Left renal pelvis (tissue), 4 donors: ENCODE measurements at regions not wholly inside any gene's neighbourhood (a gene's known extent, or its start where the extent isn't known, plus 50 kb on each side); places are given as distances from the start of the nearest gene placed in this dataset.

ENCODE experiments used
- DNase-seq, 4 donors: peaks; one replicate each; pipeline ENCODE4 v3.0.0-alpha.2; 2013; ENCODE audit warnings: low read depth in 4 of 4, low spot score in 3 of 4

DNA sequence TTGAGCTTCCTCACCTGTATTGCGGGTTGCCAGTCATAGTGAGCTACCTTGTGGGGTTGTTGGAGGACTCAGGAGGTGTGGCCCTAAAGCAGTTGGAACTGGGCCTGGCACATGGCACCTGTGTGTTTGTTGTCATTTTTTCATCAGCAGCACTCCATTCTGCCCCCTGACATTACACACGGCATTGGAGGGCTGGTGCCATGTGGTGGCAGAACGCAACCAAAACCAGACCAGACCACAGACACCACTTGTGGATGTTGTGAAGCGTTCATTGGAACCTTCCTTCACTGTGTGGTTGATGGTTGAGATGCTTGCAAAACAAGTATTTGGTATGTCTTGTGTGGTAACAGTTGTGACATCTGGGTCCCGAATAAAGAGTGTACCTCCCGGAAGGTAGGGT lies 113.2 kb upstream of the ERCC6L2 start:
- DNase-seq, result no peak

DNA sequence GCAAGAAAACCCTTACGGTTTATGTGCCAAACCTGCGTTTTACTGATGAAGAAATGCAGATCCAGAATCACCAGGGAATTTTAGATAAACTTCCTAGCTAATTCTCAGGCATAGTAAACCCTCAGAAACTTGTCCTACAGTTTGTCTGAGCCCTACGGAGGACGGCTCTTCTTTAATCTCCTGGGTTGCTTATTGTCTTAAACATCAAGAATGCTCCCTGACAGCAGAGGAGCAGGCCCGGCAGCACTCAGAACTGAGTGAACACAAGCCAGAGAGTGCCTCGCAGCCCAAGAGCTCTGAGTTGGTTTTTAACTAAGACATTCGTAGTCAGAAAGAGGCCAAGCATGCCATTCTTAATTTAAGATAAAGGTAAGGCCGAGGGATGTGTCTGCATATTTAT lies 114.7 kb upstream of the ERCC6L2 start:
- DNase-seq, result no peak

DNA sequence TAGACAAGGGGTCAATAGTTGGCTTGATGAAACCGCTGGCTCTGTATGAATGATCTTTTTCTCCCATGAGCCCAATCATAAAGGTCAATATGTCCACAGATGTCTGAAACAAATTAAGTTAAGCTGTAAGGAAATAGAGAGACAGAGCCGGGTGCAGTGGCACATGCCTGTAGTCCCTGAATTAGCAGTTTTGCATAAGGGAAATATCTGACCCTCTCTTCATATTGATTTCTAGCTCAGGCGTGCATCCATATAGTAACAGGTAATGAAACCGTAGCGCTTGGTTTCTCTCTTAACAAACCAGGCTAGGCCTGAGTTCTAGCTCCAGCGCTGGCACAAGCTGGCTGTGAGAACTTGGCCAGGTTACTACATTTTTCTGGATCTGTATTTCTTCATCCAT lies 118.1 kb upstream of the ERCC6L2 start:
- no peak for DNase-seq

DNA sequence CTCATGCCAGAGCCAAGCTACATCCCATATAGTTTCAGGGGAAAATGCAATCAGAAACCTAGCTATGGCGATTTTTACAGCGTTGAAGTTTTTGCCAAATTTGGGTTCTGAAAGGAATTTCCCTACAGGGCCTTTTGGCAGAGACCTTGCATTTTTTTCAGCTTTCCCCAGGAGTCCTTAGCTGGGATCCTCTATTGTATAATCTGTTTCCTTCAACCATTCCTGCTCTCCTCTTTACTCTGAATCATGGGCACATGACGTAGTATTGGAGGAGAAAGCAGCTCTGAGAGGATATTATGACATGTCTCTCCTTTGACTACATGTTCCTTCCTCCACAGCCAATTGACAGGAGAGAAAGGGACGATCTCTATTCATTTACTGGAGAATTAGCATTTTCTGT lies 118.5 kb upstream of the ERCC6L2 start:
- no peak for DNase-seq

DNA sequence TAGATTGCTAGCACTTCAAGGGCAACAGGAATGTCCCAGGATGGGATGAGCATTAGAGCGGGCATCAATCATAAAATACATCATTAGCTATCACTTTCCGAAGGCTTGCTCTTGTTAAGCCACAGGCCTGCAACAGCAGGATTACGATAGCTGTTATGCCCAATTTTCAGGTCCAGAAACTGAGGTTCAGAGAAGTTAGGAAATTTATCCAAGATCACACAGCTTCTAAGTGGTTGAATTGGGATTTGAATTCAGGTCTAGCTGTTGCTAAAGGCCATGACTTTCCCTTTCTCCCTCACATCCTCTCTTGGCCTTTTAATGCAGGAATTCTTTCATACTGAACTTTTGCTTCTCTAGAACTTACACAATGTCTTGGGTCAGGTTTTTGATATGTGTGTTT lies 119.4 kb upstream of the ERCC6L2 start:
- no peak for DNase-seq

DNA sequence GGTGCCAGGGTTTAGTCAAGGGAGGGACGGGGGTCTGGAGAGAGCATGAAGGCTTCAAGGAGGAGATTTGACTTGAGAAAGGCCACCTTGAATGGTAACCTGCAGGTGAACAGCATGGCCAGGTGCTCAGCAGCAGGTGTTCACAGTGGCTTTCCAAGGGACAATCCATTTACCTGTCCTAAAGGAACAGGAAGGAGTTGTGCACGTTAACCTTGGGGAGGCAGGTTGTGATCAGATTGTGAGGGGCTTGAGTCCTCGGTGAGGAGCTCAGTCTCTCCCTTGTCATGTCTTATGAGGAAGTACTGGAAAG lies 120.1 kb upstream of the ERCC6L2 start:
- no peak for DNase-seq

DNA sequence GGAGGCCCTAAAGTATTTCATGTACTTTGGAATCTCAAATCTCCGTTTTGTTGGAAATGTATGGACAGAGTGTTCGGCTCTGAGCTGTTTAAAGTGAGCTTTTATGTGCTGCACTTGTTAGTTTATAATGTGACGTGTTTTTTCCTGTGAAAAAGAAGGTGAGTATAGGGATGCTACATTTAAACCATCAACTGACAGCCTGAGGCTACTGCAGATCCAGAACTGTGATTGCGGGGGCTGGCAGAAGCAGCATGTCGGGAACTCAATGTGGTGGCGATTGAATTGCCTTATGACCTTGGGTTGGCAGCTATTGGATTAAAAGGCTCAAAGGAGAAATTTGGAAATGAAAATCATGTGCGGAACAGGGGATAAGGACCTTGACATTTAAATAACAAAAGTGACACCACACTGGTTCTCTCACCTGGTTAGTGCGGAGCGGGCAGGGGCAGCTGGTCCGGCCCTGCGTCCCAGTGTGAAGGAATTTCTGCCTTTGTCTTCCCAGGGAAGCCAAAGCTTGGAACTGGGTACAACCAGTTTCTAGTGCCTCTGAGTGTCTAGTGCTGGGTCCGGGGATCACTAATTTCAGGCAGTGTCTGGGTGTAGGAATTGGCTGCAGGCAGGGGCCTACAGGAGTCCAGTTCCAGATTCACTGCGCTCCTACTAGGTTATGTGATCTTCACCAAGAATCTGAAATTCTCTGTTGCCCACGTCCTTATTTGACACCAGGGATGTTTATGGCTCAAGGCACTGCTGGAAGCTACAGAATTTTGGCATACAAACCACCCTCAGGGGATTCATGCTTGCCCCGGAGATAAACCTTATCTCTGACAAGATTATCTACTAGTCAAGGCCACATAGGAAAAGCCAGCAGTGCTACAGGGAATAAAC lies 120.7 kb upstream of the ERCC6L2 start:
- DNase-seq, result no peak

DNA sequence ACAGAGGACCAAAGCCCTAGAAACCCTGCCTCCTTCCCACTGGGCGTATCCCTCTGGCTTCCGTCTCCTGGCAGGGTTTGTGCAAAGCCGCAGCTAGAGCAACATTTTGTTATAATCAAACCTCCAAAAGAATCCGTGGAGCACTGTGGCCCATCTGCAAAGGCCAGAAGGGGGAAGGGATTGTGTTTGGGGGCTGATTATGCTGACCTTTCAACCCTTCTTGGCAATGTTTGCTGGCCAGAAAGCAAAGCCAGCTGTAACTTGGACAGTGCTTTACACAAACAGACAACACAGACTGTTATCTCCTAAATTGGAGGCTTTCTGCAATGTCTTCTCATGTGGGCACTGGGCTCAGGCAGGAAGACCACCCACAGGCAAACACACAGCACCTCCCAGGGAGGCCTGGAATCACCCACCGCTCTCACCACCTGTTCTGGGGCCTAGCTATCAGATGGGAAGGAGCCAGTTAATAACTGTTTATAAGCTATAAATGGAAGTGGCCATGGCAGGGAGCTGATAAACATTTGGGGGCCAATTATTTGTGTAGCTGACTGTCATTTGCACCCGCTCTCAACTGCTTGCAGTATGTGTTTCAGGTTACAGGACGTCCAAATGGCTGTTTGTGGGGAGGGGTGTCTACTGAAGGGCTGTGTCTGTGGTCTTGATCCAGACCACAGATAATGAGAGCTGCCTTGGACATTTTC lies 121.6 kb upstream of the ERCC6L2 start:
- DNase-seq, result no peak

DNA sequence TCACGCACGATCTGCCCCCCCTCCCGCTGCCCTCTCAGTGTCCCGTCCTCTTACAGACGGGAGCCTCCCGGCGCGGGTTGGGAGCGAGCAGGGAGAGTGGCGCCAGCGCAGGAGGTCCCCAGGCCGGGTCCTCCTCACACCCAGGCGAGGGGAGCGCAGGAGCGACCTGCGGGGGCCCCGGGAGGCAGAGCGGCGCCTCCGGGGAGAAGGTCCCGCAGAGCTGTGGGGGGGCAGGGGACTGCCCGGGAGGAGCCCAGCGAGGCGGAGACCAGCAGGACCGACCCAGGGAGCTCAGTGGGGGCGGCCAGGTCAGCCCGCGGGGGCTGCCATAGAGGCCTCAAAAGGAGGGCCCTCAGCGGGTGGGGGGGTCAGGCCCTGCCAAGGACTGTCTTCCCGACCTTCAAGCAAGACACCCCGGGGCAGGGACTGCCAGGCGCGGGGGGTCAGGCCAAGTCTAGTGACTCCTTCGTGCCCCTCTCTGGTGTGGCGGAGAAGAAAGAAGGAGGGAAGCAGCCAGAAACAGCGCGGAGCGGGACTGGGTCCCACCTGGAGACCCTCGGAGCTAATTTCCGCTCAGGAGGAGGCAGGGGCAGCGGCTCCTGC lies 123.3 kb upstream of the ERCC6L2 start:
- DNase-seq, result no peak

DNA sequence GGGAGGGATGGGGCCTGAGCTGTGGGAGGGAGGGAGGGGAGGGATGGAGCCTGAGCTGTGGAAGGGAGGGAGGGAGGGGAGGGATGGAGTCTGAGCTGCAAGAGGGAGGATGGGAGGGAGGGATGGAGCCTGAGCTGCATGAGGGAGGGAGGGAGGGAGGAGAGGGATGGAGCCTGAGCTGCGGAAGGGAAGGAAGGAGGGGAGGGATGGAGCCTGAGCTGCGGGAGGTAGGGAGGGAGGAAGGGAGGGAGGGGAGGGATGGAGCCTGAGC lies 124.0 kb upstream of the ERCC6L2 start:
- no peak for DNase-seq

DNA sequence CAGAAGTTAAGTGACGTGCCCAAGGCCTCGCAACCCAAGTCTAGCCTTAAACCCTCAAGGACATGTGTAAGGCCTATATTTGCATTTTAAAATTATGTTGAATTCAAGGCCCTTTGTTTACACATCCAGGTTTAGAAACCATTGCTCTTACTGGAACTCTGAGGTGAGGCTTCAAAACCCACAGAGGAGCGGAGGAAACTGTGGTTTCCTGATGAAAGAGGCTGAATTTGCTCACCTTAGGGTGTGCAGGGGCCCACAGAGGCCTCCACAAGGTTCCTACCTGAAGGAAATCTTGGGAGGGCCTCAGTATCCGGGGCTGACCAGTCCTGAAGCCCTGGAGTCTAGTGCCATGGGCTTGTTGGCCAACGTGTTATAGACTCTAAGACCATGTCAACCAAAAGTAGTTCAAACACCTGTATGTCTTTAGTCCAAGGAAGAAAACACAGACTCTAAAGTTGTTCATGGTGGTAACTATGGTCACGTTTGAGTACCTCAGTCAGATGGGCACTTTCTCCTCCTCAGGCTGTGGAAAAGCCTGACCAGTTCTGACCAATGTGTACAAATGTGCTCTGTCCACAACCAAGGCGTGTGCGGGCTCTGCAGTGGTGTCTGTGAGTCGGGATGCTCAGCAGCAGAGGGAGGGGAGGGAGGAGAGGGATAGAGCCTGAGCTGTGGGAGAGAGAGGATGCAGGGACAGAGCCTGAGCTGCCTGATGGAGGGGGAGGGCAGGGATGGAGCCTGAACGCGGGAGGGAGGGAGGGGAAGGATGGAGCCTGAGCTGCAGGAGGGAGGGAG lies 124.6 kb upstream of the ERCC6L2 start:
- no peak for DNase-seq

DNA sequence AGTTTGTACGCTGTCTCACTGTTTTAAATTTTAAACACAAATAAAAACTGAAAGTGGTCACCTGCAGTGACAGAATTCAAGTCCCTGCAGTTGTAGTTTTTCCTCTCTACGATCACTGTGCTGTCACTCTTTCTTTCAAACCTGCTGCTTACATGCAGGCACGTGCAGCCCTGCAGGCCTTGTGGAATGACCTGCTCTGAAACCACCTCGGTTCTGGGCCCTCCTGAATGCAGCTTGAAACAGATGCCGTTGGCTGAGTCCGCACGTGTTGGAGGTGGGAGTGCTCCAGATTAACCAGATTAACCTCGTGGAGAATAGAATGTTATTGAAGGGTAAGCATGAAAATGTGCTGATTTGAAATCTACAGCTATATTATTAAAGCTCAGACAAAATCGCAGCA lies 126.0 kb upstream of the ERCC6L2 start:
- no peak for DNase-seq

DNA sequence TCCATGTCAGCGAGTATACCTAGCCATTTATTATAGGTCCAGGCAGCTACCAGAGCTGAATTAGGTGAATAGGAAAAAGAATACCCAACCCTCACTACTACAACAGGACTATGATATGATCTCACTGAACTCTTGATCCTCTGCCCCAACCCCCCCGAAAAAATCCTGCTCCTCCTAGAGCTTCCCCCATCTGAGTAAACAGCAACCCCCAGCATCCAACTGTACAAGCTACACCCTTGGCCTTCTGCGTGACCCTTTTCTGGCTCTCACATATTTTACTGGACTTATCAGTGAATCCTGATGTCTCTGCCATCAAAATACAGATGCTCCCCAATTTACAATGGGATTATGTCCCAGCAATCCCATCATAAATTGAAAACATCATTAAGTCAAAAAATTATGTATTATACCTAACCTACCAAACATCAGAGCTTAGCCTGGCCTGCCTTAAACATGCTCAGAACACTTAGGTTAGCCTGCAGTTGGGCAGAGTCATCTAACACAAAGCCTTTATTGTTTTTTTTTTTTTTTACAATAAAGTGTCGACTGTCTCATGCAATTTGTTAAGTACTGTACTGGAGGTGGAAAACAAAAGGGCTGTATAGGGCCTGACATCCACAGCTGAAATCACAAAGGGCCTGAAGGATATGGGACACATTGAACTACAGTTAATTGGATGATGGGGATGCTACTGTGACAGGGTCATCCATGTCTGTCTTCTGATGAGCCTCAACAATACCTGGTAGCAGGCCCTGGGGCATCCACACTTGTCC lies 128.9 kb upstream of the ERCC6L2 start:
- DNase-seq, result no peak

DNA sequence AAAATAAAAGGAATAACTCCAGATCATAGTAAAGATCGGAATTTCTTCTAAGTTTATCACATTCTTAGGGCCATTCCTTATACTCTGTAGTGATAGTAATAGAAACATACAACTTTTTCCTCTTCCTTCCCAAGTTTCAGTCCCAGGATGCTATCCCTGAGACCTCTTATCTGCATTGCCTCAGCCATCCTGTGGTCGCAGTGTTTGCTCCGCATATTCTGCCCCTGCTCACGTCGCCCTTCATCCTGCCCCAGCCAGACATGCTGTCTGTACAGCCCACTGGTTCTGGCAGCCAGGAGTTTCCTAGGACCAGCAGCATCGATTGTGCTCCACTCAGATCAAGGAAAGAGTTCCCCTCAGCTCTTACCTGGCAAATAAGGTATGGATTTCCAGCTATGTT lies 132.7 kb upstream of the ERCC6L2 start:
- DNase-seq, result no peak

DNA sequence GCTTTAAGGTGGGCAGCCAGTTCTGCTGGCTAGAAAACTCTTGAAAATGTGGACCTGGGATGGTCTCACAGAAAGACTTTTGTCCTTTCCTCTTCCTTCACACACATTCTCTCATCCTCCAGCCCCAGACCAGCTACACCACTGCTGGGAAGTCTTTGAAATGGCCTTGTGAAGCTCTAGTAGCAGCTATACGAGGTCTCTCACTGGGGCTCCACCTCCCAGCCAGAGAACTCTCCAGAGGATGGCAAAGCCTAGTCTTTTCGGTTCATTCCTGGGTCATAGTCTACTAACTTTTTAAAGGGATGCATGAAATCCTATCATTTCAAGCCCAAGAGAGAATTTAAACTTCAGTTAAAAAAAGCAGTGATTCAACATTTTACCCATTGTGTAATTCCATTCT lies 133.9 kb upstream of the ERCC6L2 start:
- no peak for DNase-seq

DNA sequence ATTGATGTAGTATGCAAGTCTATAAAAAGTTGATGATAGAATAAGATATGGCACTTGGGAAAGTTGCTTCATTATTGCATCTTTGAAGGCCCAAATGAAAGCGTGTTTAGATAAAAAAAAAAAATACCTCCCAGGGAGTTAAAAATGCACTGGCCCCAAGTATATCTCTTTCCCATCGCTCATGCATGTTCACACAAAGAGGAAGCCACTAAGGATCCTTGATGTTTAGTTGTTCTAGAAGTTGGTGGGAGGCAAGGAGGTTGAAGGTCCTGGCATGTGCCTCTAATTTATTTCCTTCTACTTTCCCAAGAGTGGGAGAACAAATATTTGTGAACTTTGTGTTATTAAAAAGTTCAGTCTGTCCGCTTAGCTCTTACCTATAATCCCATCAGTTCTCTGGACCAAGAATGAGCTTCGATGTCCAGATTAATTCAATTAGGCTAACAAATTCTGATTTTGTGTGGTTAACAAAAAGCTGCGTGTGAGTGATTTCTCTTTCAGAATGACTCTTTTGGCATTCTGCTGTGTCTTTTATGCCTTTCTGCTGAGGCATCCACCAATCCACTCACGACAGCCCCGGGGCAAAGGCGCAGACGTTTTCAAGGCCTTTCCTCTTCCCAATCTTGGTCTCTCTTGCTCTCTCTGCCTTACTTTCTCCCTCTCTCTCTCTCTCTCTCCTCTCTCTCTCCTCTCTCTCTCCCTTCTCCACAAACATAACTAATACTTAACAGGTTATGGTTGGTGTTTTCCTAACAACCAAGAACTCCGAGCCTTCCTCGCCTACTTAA lies 135.1 kb upstream of the ERCC6L2 start:
- no peak for DNase-seq

DNA sequence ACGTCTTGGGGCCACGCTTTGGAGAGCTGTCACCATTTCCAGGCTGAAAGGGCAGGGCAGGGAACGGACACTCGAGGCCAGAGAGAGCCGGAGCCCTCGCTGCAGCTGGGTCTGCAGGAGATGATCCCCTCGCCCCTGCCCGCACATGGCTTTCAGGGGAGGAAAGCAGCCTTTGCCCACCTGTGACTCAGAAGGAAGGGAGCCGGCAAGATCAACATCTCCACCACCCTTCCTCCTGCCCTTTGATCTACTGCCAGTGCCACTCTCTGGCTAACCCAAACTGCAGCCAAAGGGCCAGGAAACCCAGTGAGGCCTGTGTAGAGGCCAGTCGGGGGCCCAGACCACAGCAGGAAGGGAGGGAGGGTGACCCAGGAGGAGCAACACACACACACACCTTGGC lies 137.1 kb upstream of the ERCC6L2 start:
- DNase-seq, result no peak

DNA sequence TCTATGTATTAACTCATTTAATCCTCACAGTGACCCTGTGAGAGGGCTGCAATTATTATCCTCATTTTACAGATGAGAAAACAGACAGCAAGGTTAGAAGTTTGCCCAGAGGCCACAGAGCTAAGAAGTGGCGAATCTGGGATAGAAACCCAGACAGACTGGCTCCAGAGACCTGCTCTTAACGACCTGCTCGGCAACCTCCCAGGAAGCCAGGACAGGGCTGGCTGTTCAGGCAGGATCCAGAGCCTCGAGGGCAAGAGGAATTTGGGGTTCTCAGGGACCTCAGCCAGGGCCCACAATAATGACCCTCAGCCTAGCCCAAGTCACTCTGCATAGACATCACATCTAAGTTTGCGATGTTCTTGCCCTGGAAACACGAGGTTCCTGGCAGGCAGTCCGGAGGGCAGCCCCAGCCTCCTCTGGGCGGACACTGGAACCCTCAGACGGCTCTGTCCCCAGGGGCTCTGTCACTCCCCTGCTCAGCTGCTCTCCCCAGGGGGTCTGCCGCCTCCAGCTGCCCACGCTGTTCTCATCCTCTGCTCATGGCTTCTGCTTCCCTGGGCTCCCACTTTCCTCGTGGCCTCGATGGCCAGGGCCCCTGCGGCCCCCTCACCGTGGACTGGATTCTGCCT lies 138.5 kb upstream of the ERCC6L2 start:
- DNase-seq, result no peak

DNA sequence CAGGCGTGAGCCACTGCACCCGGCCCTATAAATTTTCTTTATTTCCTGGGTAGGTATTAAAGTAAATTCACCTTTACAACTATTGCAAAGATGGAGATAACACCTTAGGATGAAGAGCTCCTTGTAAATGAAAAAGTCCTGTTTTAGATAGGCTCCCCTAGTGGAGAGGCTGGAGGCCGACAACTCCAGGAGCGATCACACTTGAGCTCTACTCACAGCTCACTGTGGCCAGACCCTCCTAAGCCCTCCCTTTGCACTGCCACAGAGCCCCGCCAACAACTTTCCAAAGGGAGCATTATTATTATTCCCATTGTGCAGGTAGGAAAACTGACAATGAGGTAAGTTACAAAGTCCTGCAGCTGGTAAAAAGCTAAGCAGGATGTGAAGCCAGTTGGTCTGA lies 139.1 kb upstream of the ERCC6L2 start:
- no peak for DNase-seq

DNA sequence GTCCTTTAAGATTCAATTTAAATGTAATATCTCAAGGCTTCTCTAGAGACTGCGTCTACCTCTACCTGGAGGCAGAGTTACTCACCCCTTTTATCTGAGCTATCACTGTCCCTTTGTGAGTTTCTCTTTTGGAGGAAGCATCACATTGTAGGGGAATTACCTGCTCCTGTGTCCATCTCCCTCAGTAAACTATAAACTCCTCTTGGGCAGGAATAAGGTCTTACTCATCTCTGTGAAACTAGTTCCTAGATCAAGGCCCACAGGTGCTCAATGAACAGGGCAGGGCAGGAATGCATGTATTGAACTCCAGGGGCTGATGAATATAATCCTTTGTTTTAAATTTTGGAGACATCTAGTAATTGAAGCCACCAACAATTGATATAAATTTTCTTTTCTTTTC lies 139.8 kb upstream of the ERCC6L2 start:
- DNase-seq, result no peak
